ENCODE measurements at regions not wholly inside any gene's neighbourhood (a gene's known extent, or its start where the extent isn't known, plus 50 kb on each side); places are given as distances from the start of the nearest gene placed in this dataset.

DNA sequence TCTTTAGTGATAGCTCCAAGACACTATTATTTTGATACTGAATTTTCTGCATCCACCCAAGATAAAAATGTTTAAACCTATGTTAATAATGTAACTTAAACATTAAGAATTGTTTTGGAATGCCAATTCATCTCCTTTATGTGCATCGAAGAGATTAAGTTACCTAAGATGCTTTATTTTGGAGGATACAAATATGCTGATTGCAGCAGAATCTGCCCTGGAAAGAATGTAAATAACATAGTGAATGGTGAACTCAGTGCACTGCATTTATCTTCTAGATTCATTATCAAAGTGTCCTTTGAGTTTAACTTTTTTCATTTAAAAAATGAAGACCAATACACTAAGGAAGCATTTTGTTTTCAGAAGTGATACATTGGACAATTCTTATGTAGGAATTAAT is 757.2 kb downstream of the MRPL39 start:
- Histone ChIP-seq H3K36me3 (no peaks in the 10 kb centered on the region), H3K27me3 (no peaks in the 10 kb centered on the region), H3K9me3 (no peaks in the 10 kb centered on the region), H3K4me3 (ENCODE audit: low read depth, low read length) (no peak overlapping the region), H3K4me1 (no peaks in the 10 kb centered on the region)
- DNase-seq = no peak
- TF ChIP-seq, protein P1, sequence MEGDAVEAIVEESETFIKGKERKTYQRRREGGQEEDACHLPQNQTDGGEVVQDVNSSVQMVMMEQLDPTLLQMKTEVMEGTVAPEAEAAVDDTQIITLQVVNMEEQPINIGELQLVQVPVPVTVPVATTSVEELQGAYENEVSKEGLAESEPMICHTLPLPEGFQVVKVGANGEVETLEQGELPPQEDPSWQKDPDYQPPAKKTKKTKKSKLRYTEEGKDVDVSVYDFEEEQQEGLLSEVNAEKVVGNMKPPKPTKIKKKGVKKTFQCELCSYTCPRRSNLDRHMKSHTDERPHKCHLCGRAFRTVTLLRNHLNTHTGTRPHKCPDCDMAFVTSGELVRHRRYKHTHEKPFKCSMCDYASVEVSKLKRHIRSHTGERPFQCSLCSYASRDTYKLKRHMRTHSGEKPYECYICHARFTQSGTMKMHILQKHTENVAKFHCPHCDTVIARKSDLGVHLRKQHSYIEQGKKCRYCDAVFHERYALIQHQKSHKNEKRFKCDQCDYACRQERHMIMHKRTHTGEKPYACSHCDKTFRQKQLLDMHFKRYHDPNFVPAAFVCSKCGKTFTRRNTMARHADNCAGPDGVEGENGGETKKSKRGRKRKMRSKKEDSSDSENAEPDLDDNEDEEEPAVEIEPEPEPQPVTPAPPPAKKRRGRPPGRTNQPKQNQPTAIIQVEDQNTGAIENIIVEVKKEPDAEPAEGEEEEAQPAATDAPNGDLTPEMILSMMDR (IDR thresholded peaks at IDR 0.05; ENCODE audit: low read depth, low read length) = no peak

DNA sequence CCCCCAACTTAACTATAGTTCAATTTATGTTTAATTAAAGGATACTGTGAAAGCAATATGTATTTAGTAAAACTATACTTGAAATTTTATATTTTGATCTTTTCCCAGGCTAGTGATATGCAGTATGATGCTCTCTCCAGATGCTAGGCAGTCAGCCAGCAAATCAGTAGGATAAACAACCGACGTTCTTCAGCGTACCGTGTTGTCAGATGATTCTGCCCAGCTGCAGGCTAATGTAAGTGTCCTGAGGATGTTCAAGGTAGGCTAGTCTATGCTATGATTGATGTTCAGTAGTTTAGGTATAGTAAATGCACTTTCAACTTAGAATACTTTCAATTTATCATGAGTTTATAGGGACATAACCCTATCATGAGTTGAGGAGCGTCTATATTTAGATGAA is 762.6 kb downstream of the MRPL39 start:
- H3K27me3 ChIP-seq = no peaks in the 10 kb centered on the region
- DNase-seq = peak; percentile 22
- no peak overlapping the region for H3K4me3 ChIP-seq (ENCODE audit: low read depth, low read length)
- H3K9me3 ChIP-seq = no peaks in the 10 kb centered on the region
- TF ChIP-seq, protein P1 (IDR thresholded peaks at IDR 0.05; ENCODE audit: low read depth, low read length) = no peak
- no peaks in the 10 kb centered on the region for H3K36me3 ChIP-seq
- H3K4me1 ChIP-seq = no peaks in the 10 kb centered on the region

DNA sequence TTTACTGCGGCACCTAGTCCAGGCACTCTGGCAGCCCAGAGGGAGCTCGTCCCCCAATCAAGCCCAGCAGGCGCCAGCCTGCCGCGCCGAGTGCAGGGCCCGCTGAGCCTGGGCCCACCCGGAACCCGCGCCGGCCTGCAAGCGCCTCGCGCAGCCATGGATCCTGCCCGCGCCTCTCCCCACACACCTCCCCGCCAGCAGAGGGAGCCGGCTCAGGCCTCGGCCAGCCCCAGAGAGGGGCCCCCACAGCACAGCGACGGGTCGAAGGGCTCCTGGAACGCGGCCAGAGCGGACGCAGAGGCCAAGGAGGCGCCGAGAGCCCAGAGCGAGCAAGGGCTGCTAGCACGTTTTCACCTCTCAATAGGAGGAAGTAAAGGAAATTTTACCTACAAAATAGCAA is 767.0 kb downstream of the MRPL39 start:
- no peaks in the 10 kb centered on the region for H3K9me3 ChIP-seq
- H3K27me3 ChIP-seq = no peaks in the 10 kb centered on the region
- TF ChIP-seq, protein P1 (IDR thresholded peaks at IDR 0.05; ENCODE audit: low read depth, low read length) = no peak
- no peak overlapping the region for H3K4me3 ChIP-seq (ENCODE audit: low read depth, low read length)
- no peaks in the 10 kb centered on the region for H3K36me3 ChIP-seq
- no peaks in the 10 kb centered on the region for H3K4me1 ChIP-seq
- no peak for DNase-seq

DNA sequence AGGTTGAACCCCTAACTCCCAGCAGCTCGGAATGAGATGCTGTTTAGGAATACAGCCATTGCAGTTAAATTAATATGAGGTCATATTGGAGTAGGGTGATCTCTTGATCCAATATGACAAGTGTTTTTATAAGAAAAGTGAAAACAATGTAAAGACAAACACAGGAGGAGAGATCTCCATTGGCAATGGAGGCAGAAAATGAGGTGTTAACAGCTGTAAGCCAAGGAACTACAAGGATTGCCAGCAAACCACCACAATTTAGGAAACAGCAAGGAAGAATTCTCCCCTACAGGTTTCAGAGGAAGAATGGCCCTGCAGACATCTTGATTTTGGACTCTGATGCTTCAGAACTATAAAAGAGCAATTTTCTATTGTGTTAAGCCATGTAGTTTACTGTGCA is 774.3 kb downstream of the MRPL39 start:
- no peaks in the 10 kb centered on the region for H3K9me3 ChIP-seq
- TF ChIP-seq, protein P1 (IDR thresholded peaks at IDR 0.05; ENCODE audit: low read depth, low read length) = no peak
- DNase-seq = no peak
- H3K36me3 ChIP-seq = no peaks in the 10 kb centered on the region
- no peak overlapping the region for H3K4me3 ChIP-seq (ENCODE audit: low read depth, low read length)
- H3K27me3 ChIP-seq = no peaks in the 10 kb centered on the region
- peaks cover 10% of the 10 kb centered on the region for H3K4me1 ChIP-seq

DNA sequence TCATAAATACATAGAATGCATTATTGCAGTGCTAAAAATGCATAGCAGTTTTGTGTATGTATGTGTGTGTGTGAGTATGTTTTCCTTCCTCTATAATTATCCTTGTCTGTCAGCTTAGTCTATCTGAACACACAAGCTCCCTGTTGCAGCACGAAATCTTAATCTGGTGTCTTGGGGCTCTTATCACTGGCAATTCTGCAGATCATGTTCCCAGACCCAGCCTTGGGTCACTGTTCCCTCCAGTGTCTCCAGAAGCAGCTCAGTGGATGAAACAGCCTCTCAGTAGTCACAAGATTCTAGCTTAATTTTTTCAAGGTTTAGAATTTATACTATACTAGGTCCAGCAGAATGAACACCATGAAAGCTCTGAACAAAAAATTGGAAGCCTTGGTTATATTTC is 777.9 kb downstream of the MRPL39 start:
- TF ChIP-seq, protein P1 (IDR thresholded peaks at IDR 0.05; ENCODE audit: low read depth, low read length) = no peak
- DNase-seq = peak; percentile 41
- H3K9me3 ChIP-seq = no peaks in the 10 kb centered on the region

DNA sequence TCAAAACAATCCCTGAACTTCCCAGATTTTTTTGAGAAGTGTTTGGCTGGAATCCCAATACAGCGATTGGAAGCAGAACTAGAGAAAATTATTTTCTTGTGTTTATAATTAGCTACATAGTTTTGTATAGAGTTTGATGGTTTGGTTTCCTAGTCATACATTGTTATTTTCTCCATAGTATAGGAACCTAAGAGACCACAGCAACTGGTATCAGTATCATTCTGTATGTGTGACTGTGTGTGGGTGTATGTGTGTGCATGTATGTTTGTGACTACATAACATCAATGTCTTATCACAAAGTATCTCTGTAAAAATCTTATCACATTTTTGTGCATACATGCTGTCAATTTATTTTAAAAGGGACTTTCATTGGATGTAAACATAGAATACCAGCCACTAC is 780.5 kb downstream of the MRPL39 start:
- H3K4me1 ChIP-seq = peaks cover 25% of the 10 kb centered on the region
- DNase-seq = no peak
- H3K27me3 ChIP-seq = no peaks in the 10 kb centered on the region
- no peaks in the 10 kb centered on the region for H3K36me3 ChIP-seq
- TF ChIP-seq, protein P1 (IDR thresholded peaks at IDR 0.05; ENCODE audit: low read depth, low read length) = no peak
- no peak overlapping the region for H3K4me3 ChIP-seq (ENCODE audit: low read depth, low read length)
- no peaks in the 10 kb centered on the region for H3K9me3 ChIP-seq

More for the DNA sequence above, 777.9 kb downstream of the MRPL39 start:
- Histone ChIP-seq H3K4me3 (ENCODE audit: low read depth, low read length) (peak overlapping the region; percentile 41), H3K27me3 (no peaks in the 10 kb centered on the region), H3K36me3 (no peaks in the 10 kb centered on the region), H3K4me1 (peaks cover 14% of the 10 kb centered on the region)
